Liver (tissue), 8 donors: ENCODE measurements at regions not wholly inside any gene's neighbourhood (a gene's known extent, or its start where the extent isn't known, plus 50 kb on each side); places are given as distances from the start of the nearest gene placed in this dataset.

Source experiments
- DNase-seq: peaks from one replicate; pipeline ENCODE4 v3.0.0-alpha.2; 2017; ENCODE audit warnings: low spot score
- H3K27ac ChIP-seq, 2 donors: one replicate each; pipeline ENCODE4 v1.7.0; 2013; ENCODE audit warnings: inconsistent platforms in 2 of 2, low read length in 2 of 2, control low read depth in 1 of 2, low read depth in 1 of 2, mild to moderate bottlenecking in 1 of 2
- H3K27me3 ChIP-seq, 4 donors: one replicate each; pipeline versions ENCODE4 v1.6.1 to v1.7.0; 2013; ENCODE audit warnings: low read length in 3 of 4, inconsistent platforms in 1 of 4, mild to moderate bottlenecking in 1 of 4, moderate library complexity in 1 of 4; ENCODE audit not compliant: control insufficient read depth in 4 of 4, insufficient read depth in 4 of 4
- H3K36me3 ChIP-seq, 4 donors: one replicate each; pipeline versions ENCODE4 v1.6.1 to v1.7.0; 2013; ENCODE audit warnings: low read length in 3 of 4, mild to moderate bottlenecking in 3 of 4, low read depth in 1 of 4, moderate library complexity in 1 of 4; ENCODE audit not compliant: control insufficient read depth in 4 of 4, insufficient read depth in 3 of 4
- H3K4me1 ChIP-seq, 4 donors: one replicate each; pipeline versions ENCODE4 v1.6.1 to v1.7.0; 2013; ENCODE audit warnings: low read length in 3 of 4, mild to moderate bottlenecking in 3 of 4, moderate library complexity in 1 of 4; ENCODE audit not compliant: control insufficient read depth in 4 of 4, insufficient read depth in 4 of 4
- H3K4me3 ChIP-seq, 3 donors: one replicate each; pipeline versions ENCODE4 v1.6.1 to v1.7.0; 2013; ENCODE audit warnings: low read length in 3 of 3, control low read depth in 1 of 3, low read depth in 1 of 3, mild to moderate bottlenecking in 1 of 3
- H3K9ac ChIP-seq, 2 donors: one replicate each; pipeline ENCODE4 v1.7.0; 2013; ENCODE audit warnings: low read length in 2 of 2, mild to moderate bottlenecking in 2 of 2, moderate library complexity in 2 of 2, control low read depth in 1 of 2, low read depth in 1 of 2
- H3K9me3 ChIP-seq, 4 donors: one replicate each; pipeline versions ENCODE4 v1.6.1 to v1.7.0; 2013; ENCODE audit warnings: low read length in 3 of 4; ENCODE audit not compliant: control insufficient read depth in 4 of 4
- EGR1 ChIP-seq, 2 donors: IDR thresholded peaks; 2 replicates each; pipeline ENCODE4 v1.6.1; 2016 to 2018; ENCODE audit warnings: antibody characterized with exemption in 2 of 2, low read depth in 2 of 2
- FOXA1 ChIP-seq: IDR thresholded peaks from 2 replicates; pipeline ENCODE4 v1.6.1; 2016; ENCODE audit warnings: antibody characterized with exemption
- HNF4A ChIP-seq, 2 donors: conservative IDR thresholded peaks; 2 replicates each; pipeline ENCODE4 v1.6.1; 2016; ENCODE audit warnings: antibody characterized with exemption in 2 of 2, mild to moderate bottlenecking in 2 of 2
- JUND ChIP-seq, 2 donors: IDR thresholded peaks; 2 replicates each; pipeline ENCODE4 v1.6.1; 2016; ENCODE audit warnings: antibody characterized with exemption in 2 of 2
- NR2F2 ChIP-seq: IDR thresholded peaks from 2 replicates; pipeline ENCODE4 v1.6.1; 2016; ENCODE audit warnings: antibody characterized with exemption
- RAD21 ChIP-seq, 2 donors: IDR thresholded peaks; 2 replicates each; pipeline ENCODE4 v1.6.1; 2016; ENCODE audit warnings: antibody characterized with exemption in 2 of 2, mild to moderate bottlenecking in 2 of 2
- RXRA ChIP-seq, 2 donors: IDR thresholded peaks; 2 replicates each; pipeline ENCODE4 v1.6.1; 2017 to 2018; ENCODE audit warnings: antibody characterized with exemption in 2 of 2, mild to moderate bottlenecking in 1 of 2
- SP1 ChIP-seq: IDR thresholded peaks from 2 replicates; pipeline ENCODE4 v1.6.1; 2018; ENCODE audit warnings: antibody characterized with exemption, mild to moderate bottlenecking
- YY1 ChIP-seq: IDR thresholded peaks from 2 replicates; pipeline ENCODE4 v1.6.1; 2016; ENCODE audit warnings: antibody characterized with exemption, mild to moderate bottlenecking
- WGBS: extraction: QIAGEN DNeasy Blood & Tissue Kit; methylation state at CpG from one replicate; pipeline ENCODE4 v1.1.7; 2013; 5-methylcytosine and 5-hydroxymethylcytosine counted together
- TF ChIP-seq, protein P1 (sequence below): fragments of 150-350 bp; IDR thresholded peaks from 2 replicates; pipeline ENCODE4 v1.5.1; 2017; ENCODE audit warnings: improper control_type of control experiment, low read depth, low read length; ENCODE audit not compliant: missing input control
- TF ChIP-seq, protein P2 (sequence below): IDR thresholded peaks from 2 replicates; pipeline ENCODE4 v1.6.1; 2016; ENCODE audit warnings: antibody characterized with exemption
- donor health status: healthy.
- donor health status: healthy.
- donor health status: healthy.
- donor health status: healthy.
- donor health status: healthy.

DNA sequence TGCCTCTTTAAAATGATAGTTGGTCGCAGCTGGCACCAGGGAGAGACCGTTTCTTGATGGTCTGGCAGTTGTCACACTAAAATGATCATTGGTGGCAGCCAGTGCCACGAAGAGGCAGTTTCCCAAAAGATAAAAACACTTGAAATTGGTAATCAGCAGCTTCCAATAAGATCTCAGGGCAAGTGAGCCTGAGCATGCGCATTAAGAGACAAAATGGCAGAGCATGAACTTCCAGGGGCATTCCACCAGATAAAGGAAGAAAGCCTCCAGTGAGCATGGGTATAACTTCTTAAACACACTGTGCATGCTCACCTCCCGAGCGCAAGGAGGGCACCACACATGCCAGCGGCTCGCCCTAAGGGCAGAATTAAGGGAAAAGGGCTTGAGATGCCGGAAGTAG is 1594.2 kb upstream of the CDH9 start:
- Histone ChIP-seq H3K9me3 (peaks cover 0 to 4% (median 0%) of the 10 kb centered on the region in 4 donors), H3K9ac (no peak overlapping the region), H3K4me3 (no peak overlapping the region), H3K36me3 (no peaks in the 10 kb centered on the region), H3K27ac (no peak overlapping the region), H3K4me1 (no peaks in the 10 kb centered on the region), H3K27me3 (peaks cover 0 to 2% (median 0%) of the 10 kb centered on the region in 4 donors)
- 78% methylated on average over 9 of the region's 9 CpGs for WGBS
- DNase-seq: no peak
- TF ChIP-seq FOXA1 (no peak), EGR1 (IDR thresholded peaks at IDR 0.05; ENCODE audit: low read depth in 2 of 2) (no peak), YY1 (no peak), RXRA (IDR thresholded peaks at IDR 0.05) (no peak), RAD21 (IDR thresholded peaks at IDR 0.05) (no peak), JUND (IDR thresholded peaks at IDR 0.05) (no peak), HNF4A (conservative IDR thresholded peaks at IDR 0.05) (no peak)
- TF ChIP-seq, protein P1, sequence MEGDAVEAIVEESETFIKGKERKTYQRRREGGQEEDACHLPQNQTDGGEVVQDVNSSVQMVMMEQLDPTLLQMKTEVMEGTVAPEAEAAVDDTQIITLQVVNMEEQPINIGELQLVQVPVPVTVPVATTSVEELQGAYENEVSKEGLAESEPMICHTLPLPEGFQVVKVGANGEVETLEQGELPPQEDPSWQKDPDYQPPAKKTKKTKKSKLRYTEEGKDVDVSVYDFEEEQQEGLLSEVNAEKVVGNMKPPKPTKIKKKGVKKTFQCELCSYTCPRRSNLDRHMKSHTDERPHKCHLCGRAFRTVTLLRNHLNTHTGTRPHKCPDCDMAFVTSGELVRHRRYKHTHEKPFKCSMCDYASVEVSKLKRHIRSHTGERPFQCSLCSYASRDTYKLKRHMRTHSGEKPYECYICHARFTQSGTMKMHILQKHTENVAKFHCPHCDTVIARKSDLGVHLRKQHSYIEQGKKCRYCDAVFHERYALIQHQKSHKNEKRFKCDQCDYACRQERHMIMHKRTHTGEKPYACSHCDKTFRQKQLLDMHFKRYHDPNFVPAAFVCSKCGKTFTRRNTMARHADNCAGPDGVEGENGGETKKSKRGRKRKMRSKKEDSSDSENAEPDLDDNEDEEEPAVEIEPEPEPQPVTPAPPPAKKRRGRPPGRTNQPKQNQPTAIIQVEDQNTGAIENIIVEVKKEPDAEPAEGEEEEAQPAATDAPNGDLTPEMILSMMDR: no peak
- TF ChIP-seq, protein P2, sequence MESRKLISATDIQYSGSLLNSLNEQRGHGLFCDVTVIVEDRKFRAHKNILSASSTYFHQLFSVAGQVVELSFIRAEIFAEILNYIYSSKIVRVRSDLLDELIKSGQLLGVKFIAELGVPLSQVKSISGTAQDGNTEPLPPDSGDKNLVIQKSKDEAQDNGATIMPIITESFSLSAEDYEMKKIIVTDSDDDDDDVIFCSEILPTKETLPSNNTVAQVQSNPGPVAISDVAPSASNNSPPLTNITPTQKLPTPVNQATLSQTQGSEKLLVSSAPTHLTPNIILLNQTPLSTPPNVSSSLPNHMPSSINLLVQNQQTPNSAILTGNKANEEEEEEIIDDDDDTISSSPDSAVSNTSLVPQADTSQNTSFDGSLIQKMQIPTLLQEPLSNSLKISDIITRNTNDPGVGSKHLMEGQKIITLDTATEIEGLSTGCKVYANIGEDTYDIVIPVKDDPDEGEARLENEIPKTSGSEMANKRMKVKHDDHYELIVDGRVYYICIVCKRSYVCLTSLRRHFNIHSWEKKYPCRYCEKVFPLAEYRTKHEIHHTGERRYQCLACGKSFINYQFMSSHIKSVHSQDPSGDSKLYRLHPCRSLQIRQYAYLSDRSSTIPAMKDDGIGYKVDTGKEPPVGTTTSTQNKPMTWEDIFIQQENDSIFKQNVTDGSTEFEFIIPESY: no peak

DNA sequence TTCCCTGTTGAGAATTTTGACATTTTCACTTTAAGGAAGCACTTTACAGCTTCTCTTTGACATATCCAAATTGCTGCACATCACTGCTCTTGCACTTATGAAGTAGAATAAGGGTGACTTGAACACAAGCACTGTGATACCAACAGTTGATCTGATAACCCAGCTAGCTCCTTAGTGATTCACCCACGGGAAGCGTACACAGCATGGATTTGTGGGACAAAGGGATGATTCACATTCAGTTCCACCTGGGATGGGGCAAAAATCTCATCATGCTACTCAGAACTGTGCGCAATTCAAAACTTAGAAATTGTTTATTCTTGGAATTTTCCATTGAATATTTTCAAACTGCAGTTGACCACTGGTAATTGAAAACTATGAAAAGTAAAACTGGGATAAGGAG is 1565.5 kb upstream of the CDH9 start:
- 84% methylated on average over 3 of the region's 3 CpGs for WGBS
- H3K27ac ChIP-seq: no peak overlapping the region
- no peak overlapping the region for H3K9ac ChIP-seq
- no peaks in the 10 kb centered on the region for H3K9me3 ChIP-seq
- no peaks in the 10 kb centered on the region for H3K4me1 ChIP-seq
- no peaks in the 10 kb centered on the region for H3K27me3 ChIP-seq
- no peak overlapping the region for H3K4me3 ChIP-seq
- TF ChIP-seq EGR1 (IDR thresholded peaks at IDR 0.05; ENCODE audit: low read depth in 2 of 2): no peak
- no peak for TF ChIP-seq RXRA (IDR thresholded peaks at IDR 0.05)
- TF ChIP-seq, protein P2: no peak
- TF ChIP-seq HNF4A (conservative IDR thresholded peaks at IDR 0.05): no peak
- TF ChIP-seq RAD21 (IDR thresholded peaks at IDR 0.05): no peak
- TF ChIP-seq NR2F2: no peak
- no peak for TF ChIP-seq YY1
- no peak for TF ChIP-seq SP1
- TF ChIP-seq, protein P1: no peak
- H3K36me3 ChIP-seq: no peaks in the 10 kb centered on the region
- no peak for DNase-seq
